HG03469 (cell line): ENCODE measurements at regions not wholly inside any gene's neighbourhood (a gene's known extent, or its start where the extent isn't known, plus 50 kb on each side); places are given as distances from the start of the nearest gene placed in this dataset.

Experiments
- ATAC-seq: cut with Tn5 transposase; IDR thresholded peaks from one replicate; pipeline ENCODE4 v1.9.1; 2021; ENCODE audit warnings: mild to moderate bottlenecking, moderate library complexity, moderate number of reproducible peaks; ENCODE audit not compliant: unreplicated experiment

DNA sequence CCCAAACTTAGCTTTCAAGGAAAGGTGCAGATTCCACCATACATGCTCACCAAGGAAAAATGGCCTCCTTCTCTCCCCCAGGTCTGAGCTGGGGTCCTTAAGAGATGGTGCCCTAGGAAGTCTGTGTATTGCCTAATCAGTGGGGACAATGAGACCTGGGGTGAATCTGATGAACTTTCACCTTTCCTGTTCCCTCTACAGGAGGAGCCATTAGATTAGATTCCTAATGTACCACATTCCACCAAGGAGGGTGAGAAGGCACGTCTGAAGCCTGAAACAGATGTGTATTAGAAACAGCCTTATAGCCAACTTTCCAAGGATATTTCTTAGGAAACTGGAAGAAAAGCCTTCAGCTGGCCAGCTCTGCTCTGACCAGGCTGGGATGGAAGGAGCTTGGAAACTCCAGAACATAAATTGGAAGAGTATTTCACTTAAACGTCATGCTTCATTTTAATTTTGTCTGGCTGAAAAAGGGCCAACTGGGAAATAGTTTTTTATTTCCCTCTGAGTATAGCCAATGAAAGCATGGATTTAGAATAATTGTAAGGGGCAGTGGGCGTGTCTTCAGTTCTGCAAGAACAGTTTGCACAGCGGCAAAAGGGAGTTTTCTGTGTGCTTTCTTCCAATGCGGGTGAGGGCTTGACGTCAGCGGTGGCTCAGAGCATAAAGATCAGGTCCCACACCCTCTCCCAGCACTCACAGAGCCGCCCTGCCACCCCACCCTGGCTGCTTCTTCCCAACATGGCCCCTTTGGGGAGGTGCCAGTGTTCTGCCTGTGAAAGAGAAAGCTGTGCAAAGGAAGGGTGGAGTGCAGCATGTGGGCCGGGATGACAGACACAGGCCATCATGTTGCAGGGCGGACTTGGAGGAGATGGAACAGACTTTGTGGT lies 210.9 kb downstream of the ESM1 start:
- no peak for ATAC-seq

DNA sequence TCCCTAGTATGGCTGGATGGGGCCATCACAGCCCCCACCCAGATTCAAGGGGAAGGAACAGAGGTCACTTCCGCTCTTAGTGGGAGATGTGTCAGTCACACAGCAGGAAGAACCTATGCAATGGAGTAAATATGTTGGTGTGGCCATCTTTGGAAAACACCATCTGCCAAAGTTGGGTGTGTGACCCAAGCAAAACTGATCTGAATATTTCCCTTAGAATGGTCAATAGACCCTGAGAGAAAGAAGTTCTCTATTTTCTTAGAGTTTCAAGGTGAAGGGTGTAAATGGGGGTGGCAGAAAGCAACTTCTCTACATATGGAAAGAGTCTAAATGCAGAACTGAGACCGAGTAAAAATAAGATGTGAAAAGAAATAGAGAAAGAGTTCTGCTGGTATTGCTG lies 212.7 kb downstream of the ESM1 start:
- ATAC-seq, result no peak

DNA sequence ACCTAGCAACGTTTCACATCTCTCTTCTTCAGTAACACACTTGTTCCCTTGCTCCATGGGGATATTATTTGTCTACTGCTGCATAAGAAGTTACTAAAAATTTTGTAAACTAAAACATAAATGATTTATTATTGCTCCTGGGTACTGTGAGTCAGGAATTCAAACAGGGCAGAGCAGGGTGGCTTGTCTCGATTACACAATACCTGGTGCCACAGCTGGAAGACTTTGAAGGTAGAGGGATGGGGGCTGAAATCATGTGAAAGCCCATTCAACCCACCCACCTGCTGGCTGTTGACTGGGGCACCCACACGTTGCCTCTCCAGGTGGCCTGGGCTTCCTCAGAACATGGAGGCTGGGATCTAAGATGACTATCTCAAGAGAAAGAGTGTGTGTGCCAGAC lies 213.2 kb downstream of the ESM1 start:
- ATAC-seq, result no peak

DNA sequence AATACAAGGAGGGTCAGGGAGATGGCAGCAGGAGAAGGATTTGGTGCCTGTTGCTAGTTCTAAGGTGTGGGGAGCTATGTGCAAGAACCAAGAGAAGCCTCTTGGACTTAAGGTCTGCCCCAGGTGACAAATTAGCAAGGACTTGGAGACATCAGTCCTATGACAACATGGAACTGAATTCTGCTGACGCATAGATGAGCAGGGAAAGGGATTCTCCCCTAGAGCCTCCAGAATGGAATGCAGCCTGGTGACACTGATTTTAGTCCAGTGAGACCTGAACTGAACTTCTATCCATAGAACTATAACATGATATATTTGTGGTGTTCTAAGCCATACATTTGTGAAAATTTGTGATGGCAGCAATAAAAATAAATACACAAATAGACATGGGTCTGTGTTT lies 215.6 kb downstream of the ESM1 start:
- no peak for ATAC-seq

DNA sequence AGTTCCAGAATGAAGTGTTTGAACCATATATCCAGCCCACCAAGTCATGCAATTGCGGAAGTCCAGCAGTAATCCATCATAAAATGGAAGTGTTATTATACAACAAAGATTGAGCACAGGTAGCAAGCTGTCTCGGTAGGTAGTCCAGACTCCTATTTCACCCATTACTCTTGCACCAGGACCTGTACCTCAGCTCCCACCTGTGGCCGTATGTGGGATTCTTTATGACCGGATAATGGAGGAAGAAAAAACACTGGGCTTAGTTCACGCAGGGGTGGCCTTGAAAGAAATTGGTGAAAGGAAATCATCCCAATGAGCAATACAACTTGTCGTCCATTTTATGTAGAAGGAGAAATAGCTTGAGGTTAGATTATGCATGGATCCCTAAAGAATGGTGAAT lies 216.3 kb downstream of the ESM1 start:
- ATAC-seq, result no peak

DNA sequence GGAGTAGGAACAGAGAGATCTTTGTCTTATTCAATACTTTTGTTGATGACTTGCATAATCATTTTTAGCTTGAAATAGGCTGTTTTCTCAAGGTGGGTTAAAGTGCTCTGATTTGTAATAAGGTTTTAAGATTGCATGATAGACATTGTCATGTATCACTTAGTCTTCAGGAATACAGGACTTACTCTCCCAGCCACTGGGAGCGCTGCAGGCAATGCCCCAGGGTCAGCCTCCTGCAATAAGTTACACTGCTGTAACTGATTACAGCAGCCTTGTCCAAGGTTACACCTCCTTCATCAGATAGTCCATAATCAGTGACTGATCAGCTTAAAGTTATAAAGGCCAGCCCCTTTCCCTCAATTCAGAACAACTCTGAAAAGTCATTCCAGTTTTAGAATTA lies 218.6 kb downstream of the ESM1 start:
- no peak for ATAC-seq

DNA sequence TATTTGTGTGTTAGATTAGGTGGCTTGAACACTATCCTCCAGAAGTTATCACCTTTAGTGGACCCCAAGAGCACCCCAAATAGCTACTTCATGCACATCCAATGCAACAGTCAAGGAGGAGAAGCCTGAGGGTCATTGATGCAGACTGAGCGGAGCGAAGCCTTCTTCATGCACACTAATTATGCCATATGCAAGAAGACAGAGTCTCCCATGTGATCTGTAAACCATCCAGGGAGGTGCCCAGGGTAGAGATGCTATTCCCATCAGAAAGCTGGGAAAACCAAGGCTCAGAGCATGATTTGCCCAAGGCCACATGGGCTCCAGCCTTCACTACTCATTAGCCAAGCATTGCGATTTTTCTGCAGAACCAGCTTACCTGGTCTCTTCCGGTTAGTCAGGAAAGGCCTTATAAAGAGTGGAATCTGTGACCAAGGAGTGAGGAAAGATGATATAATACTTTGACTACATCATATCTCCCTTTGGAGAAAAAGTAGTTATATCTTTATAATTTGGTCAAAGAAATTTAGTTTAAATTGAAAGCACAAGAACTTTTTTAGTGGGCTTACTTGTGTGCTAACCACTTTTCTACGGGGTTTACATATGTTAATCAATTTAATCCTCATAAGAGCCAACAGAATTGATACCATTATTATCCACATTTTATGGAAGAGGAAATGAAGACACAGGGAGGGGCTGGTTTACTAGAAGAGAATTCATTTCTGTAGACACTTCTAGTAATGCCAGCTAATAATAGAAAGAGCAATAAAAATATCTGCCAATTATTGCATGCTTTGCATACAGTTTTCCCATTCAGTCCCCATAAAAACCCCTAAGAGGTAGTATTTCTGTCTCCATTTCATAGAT lies 220.0 kb downstream of the ESM1 start:
- ATAC-seq, result no peak

DNA sequence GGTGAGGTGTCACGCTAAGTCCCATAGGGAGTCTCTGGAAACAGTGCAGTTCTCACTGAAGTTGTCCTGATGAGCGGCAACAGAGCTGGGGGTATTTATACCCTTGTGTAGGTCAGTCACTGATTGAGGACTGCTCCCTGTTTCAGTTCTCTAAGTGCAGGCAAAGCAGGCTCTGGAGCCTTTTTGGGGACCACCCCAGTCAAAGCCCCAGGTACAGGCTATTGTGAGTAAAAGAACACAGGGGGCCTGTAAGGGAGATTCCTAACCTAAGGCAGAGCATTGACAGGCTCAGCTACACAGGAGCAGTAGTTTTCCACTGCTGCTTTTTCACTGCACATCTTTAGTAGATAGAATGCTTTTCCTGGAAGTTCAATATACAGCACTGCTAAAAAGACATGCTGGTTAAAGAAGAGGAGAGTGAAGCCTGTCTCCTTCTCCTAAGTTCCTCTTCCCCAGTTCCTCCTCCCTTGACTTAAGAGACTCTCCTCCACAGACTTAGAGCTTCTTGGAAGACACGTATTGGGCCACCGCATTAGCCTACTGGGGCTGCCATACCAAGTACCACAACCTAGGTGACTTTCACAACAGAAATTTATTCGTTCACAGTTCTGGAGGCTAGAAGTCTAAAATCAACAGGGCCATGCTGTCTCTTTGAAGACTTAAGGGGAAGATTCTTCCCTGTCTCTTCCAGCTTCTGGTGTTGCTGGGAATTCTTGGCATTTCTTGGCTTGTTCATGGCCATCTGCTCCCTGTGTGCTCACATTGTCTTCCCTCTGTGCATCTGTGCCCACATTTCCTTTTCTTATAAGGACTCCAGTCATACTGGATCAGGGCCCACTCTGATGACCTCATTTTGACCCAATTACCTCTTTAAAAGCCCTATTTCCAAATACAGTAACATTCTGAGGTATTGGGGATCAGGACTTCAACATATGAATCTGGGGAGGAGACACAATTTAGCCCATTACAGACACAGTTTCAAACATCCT lies 221.0 kb downstream of the ESM1 start:
- no peak for ATAC-seq

DNA sequence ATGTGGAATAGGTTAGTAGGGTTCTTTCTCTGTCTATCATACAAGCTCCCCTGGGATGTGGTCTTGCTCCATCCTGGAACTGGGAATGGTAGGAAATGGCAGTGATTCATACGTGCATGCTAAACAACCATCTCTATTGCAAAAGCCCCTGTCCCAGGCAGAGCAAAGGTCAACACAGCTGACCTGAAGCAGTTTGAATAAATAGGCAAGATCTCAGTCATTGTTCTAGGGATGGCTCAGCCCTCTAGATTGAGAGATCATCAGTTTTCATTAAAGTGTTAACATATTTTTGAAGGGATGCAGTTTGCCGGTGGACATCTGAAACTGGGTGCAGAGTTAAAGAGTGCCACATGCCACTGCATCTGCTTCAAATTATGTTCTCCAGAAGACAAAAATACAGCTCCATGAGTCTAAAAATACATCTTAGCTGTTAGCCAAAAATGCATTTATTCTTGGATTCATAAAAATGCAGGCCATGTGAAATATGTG lies 224.1 kb downstream of the ESM1 start:
- ATAC-seq, result no peak

DNA sequence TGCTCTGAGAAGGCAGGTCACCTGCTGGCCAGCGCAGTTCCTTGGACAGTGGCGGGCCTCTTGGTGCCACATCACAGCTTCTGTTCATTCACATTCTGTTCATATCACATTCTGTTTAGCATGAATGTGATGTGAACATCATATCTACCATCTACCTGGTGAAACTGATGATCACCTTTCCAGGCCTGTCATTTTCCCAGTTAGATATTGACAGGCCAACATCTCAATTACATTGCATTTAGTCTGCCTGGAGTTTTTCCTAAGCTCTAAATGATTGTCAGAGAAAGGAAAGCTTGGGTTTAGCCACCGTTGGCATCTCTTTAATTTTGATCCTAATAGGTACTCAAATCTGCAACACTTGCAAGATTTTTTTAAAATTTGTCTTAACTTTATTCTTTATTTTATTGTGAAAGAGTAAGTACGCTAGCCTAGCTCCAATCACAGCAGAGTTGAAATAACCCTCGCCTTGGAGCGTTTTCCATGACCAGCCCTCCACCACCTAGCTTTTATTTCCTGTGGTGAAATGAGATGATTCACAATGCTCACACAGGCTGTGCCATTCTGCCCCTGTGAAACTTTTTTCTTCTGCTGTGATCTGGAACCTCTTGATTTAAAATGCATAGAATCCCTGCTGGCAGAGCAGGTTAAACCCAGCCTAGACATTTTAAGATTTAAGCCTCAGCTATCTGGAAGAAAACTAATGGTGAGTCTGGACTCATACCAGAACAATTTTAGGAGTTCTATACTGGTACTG lies 225.0 kb downstream of the ESM1 start:
- ATAC-seq, result no peak

DNA sequence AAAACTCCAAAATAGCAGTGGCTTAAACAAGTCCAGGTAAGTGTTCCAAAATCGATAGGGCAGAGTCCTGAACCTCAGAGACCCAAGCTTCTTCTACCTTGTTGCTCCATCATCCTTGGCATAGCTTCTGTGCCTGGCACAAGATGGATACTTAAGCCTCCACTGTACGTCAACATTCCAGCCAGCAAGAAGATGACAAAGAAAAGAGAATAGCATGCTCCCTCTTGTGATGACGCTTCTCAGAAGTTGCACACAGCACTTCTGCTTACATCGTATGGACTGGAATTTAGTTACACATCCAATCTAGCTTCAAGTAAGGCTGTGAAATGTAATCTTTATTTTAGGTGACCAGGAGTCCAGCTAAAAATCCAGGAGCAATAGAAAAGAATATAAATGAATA lies 227.4 kb downstream of the ESM1 start:
- ATAC-seq, result no peak

DNA sequence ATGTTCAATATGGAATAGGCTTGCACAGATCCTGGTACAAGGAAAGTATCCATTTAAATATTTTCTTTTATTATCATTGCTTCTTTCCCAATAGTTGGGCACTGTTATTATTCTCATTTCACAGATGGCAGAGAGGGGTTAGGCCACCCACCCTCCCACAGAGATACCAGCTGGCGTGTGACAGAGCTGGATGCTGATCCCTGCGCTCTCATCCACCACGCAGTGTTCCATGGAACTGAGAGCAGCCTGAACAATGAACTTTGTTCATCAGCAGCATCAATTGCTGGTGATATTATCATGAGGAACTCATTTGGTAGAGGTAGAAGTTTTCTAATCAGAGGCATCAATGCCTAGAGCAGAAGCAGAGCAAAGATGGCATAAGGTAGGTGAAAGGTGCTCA lies 227.9 kb downstream of the ESM1 start:
- ATAC-seq, result no peak

DNA sequence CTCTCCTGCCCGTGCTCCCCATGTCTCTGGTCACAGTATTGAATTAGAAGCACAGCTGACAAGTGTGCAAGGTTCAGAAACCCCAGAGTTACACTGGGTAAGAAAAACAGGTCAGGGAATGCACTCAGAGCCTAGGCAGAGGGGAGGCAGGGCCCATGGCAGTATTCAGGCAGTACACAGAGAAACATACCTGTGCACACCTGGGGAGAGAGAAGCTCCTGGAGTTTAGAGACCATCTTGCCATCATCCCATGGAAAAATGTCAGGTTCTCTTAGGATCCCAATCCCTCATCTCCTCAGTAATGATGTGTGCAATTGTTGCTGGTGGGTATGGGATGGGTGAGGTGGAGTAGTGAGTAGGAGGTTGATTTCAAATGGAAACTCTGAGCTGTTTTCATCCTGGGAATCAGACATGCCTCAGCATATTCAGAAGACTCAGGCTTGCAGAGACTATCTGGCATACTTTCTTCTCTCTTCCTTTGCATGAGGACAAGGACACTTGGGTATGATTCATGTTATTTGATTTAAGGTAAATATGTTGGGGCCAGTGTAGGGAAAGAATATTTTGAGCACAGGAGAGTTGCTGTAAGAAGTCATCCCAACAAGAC lies 228.5 kb downstream of the ESM1 start:
- no peak for ATAC-seq

DNA sequence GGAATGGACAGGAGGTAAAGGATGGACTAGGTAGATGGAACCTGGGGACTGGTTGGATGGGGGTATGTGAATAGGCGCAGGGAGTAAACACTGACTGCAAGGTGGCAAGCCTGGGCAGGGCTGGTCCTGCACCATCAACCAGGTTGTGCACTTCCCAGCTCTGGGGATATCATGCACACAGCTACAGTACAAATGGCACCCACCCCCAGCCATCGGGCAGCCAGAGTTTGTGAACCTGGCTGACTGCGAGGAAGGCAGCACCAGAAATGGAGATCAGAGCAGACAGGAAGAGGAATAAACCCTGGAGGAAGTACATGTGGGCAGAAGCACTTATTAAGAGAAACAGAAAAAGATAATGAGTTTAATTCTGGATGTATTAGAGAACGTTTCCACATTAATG lies 229.1 kb downstream of the ESM1 start:
- ATAC-seq, result no peak

DNA sequence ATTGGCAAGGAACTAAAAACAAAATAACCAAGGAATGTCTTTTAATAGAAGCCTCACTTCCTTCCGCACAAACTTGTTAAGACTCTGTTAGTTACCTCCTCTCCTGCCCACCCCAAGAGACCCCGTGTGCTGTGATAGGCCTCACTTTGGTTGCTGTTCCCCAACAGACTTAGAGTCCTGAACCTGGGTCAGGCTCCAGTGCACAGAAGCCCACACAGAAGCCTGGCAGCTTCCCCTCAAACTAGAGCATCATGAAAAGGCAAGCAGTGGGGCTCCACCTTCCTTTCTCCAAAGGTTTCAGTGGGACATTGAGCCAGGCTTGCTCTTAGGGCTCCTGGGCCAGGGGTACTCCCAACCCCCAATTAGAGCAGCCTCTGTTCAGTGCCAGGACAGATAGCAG lies 230.5 kb downstream of the ESM1 start:
- ATAC-seq, result no peak

DNA sequence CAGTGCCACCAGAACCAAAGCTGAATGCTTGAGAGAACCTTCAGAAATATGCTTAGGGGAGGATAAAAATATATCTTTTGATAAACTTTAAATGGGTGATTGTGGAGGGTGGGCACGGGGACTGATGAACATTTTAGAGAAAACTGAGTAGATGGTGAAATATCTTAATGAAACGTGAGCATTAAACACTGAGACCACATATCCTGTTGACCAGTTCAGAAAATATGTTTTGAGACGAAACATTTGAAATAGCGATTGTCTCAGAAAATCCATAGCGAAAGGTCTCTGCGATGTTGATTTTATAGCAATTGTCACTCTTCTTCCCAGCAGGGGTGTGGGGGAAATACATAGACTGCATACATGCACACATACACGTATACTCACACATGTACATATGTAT lies 231.0 kb downstream of the ESM1 start:
- no peak for ATAC-seq

DNA sequence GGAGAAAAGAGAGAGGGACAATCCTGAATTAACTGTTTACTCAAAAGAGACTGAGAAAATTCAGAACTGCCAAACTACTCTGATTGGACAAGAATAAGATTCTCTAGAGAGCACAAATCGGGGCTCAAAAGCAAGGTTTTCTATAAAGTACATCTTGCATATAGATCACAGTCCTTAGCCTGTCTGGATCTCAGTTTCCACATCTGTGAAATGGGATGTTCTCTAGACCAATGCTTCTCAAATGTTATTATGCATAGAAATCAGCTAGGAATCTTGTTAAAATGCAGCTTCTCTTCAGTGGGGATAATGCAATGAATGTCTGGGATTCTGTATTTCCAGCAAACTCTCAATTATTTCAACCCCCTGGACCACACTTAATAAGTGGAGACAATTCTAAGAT lies 231.6 kb downstream of the ESM1 start:
- ATAC-seq, result no peak

DNA sequence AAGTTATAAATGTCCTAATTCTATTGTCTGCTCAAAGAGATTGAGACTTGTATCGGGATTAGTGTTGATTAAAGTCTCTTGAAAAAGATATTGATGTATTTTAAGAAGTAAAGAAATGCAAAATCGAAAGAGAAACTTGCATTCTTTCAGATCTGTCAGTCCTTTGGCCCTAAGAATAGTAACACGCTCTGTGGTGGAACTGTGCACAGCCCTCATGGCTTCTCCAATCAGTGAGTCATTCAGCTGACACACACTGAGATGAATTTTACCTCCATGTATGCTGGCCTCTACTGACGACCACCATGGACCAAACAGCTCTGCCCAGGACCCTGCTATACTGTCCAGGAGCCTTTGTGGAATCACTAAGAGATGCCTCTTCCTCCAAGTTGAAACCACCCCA lies 232.4 kb downstream of the ESM1 start:
- peak; percentile 84 for ATAC-seq

DNA sequence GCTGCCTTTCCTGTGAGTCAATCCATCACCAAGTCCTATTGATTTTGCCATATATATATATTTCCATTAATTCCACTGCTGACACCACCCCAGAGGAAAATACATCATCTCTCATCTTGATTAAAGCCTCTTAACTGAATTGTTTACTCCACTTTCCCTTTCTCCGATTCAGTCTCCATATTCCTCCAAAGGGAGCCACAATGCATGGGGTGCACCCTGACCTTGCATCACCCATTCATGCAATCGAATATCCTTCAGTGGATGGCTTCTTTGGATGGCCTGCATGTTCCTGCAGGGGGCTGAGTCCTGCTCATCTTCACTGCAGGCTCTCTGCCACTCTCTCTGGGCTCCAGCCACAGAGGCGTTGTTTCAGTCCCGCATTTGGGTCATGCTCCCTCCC lies 231.0 kb downstream of the SNX18 start:
- ATAC-seq, result no peak
